ENCODE measurements at regions not wholly inside any gene's neighbourhood (a gene's known extent, or its start where the extent isn't known, plus 50 kb on each side); places are given as distances from the start of the nearest gene placed in this dataset.

GRCh38 chr6:54048782-54049181 lies 62.5 kb upstream of the MLIP start (continued):
- TF ChIP-seq PRDM15 (CRISPR knock-in tag; IDR thresholded peaks at IDR 0.05) = no peak

- ChIA-PET CTCF (no interaction called here), POLR2A (interaction anchor here (1.0 kb wide), 1 partner anchor 215 kb away, joined by 3 read pairs; no protein-coding TSS in a partner anchor)
- DNase-seq (ENCODE audit: low spot score) (no peak), ATAC-seq (no peak)
- Mint-ChIP-seq H3K9me3 (no peaks in the 10 kb centered on the region), H3K4me3 (no peak overlapping the region), H3K4me1 (no peaks in the 10 kb centered on the region), H3K27me3 (ENCODE audit: low read depth) (no peaks in the 10 kb centered on the region), H3K27ac (no peak overlapping the region), H3K36me3 (no peaks in the 10 kb centered on the region)
- TF ChIP-seq NFE2L1 (CRISPR knock-in tag; IDR thresholded peaks at IDR 0.05) (no peak), E2F5 (CRISPR knock-in tag; IDR thresholded peaks at IDR 0.05) (no peak), SMAD4 (CRISPR knock-in tag; IDR thresholded peaks at IDR 0.05) (no peak), ZNF281 (CRISPR knock-in tag; IDR thresholded peaks at IDR 0.05) (no peak), JUN (CRISPR knock-in tag; IDR thresholded peaks at IDR 0.05) (no peak), EMX1 (CRISPR knock-in tag; IDR thresholded peaks at IDR 0.05) (no peak), ZNF512 (CRISPR knock-in tag; IDR thresholded peaks at IDR 0.05; ENCODE audit: borderline replicate concordance) (no peak), E2F4 (CRISPR knock-in tag; IDR thresholded peaks at IDR 0.05; ENCODE audit: borderline replicate concordance, low read depth) (no peak), ERG (CRISPR knock-in tag; IDR thresholded peaks at IDR 0.05) (no peak), FOXP4 (CRISPR knock-in tag; IDR thresholded peaks at IDR 0.05) (no peak), RORB (CRISPR knock-in tag; IDR thresholded peaks at IDR 0.05) (no peak), ZNF138 (CRISPR knock-in tag; conservative IDR thresholded peaks at IDR 0.05) (no peak)
Measured at GRCh38 chr6:54050750-54051149, 60.5 kb upstream of the MLIP start.

Data from WTC11 (cell line).